Osteocyte (in vitro differentiated cells): ENCODE measurements at regions not wholly inside any gene's neighbourhood (a gene's known extent, or its start where the extent isn't known, plus 50 kb on each side); places are given as distances from the start of the nearest gene placed in this dataset.

Experiments
- DNase-seq: peaks from one replicate; pipeline ENCODE4 v3.0.0; 2021; ENCODE audit warnings: mixed read lengths; ENCODE audit not compliant: unreplicated experiment; ENCODE audit errors: extremely low spot score
- H3K27ac Mint-ChIP-seq: one replicate; pipeline ENCODE4 v1.8.0; 2021; ENCODE audit warnings: mild to moderate bottlenecking, mixed read lengths; ENCODE audit not compliant: unreplicated experiment
- H3K27me3 Mint-ChIP-seq: one replicate; pipeline ENCODE4 v1.8.0; 2021; ENCODE audit warnings: mixed read lengths; ENCODE audit not compliant: unreplicated experiment
- H3K36me3 Mint-ChIP-seq: one replicate; pipeline ENCODE4 v1.8.0; 2021; ENCODE audit warnings: mixed read lengths; ENCODE audit not compliant: unreplicated experiment
- H3K4me1 Mint-ChIP-seq: one replicate; pipeline ENCODE4 v1.8.0; 2021; ENCODE audit warnings: mixed read lengths; ENCODE audit not compliant: unreplicated experiment
- H3K4me3 Mint-ChIP-seq: one replicate; pipeline ENCODE4 v1.8.0; 2021; ENCODE audit warnings: mild to moderate bottlenecking, moderate library complexity, mixed read lengths; ENCODE audit not compliant: unreplicated experiment
- H3K9me3 Mint-ChIP-seq: one replicate; pipeline ENCODE4 v1.8.0; 2021; ENCODE audit warnings: mixed read lengths; ENCODE audit not compliant: unreplicated experiment
- TF ChIP-seq, protein P1 (sequence below): fragments of 200-600 bp; sonication (generic); IDR thresholded peaks from 2 replicates; pipeline ENCODE4 v1.5.0; 2021; ENCODE audit warnings: antibody characterized with exemption, mild to moderate bottlenecking, moderate library complexity

GRCh38 chr11:47918370-47918690, 62.0 kb upstream of the PTPRJ start:
- Mint-ChIP-seq H3K27ac (peak overlapping the region; percentile 90), H3K36me3 (no peaks in the 10 kb centered on the region), H3K9me3 (no peaks in the 10 kb centered on the region), H3K27me3 (no peaks in the 10 kb centered on the region), H3K4me3 (no peak overlapping the region), H3K4me1 (peaks cover 31% of the 10 kb centered on the region)
- DNase-seq = no peak
- TF ChIP-seq, protein P1, sequence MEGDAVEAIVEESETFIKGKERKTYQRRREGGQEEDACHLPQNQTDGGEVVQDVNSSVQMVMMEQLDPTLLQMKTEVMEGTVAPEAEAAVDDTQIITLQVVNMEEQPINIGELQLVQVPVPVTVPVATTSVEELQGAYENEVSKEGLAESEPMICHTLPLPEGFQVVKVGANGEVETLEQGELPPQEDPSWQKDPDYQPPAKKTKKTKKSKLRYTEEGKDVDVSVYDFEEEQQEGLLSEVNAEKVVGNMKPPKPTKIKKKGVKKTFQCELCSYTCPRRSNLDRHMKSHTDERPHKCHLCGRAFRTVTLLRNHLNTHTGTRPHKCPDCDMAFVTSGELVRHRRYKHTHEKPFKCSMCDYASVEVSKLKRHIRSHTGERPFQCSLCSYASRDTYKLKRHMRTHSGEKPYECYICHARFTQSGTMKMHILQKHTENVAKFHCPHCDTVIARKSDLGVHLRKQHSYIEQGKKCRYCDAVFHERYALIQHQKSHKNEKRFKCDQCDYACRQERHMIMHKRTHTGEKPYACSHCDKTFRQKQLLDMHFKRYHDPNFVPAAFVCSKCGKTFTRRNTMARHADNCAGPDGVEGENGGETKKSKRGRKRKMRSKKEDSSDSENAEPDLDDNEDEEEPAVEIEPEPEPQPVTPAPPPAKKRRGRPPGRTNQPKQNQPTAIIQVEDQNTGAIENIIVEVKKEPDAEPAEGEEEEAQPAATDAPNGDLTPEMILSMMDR = no peak

DNA sequence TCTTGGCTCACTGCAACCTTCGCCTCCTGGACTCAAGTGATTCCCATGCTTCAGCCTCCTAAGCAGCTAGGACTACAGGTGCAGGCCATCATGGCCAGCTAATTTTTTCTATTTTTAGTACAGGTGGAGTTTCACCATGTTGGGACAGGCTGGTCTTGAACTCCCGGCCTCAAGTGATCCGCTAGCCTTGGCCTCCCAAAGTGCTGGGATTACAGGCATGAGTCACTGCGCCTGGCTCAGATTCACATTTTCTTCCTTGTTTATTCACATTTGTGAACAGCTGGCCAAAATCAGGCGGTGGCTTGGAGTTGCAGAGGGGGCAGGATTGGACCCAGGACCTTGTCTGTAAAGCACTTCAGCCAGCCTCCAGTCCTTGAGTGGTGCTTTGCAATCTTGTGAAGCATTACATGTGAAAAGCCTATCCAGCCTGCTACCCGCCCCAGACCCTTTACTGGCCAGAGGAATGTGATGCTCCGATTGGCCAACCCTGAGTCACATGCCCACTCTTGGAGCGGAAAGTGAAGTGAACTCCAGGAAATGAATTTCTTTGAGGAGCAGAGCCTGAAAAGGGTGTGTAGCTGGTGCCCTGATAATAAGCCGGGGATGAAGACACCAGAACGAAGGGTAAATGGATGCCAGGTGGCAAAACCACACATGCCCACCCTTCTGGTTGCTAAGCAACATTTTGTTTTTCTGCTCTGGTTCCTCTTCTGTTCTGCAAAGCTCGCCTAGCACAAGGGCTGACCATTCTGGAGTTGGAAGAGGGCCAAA, 62.6 kb upstream of the PTPRJ start:
- no peaks in the 10 kb centered on the region for H3K9me3 Mint-ChIP-seq
- TF ChIP-seq, protein P1 = no peak
- no peak for DNase-seq
- no peaks in the 10 kb centered on the region for H3K27me3 Mint-ChIP-seq
- H3K4me1 Mint-ChIP-seq = peaks cover 31% of the 10 kb centered on the region
- H3K4me3 Mint-ChIP-seq = no peak overlapping the region
- H3K36me3 Mint-ChIP-seq = no peaks in the 10 kb centered on the region
- H3K27ac Mint-ChIP-seq = peak overlapping the region; percentile 90

GRCh38 chr11:47916361-47916841, 64.0 kb upstream of the PTPRJ start:
- no peak overlapping the region for H3K4me3 Mint-ChIP-seq
- H3K36me3 Mint-ChIP-seq = no peaks in the 10 kb centered on the region
- H3K4me1 Mint-ChIP-seq = peaks cover 30% of the 10 kb centered on the region
- no peaks in the 10 kb centered on the region for H3K27me3 Mint-ChIP-seq
- H3K9me3 Mint-ChIP-seq = no peaks in the 10 kb centered on the region
- TF ChIP-seq, protein P1 = no peak
- DNase-seq = no peak
- no peak overlapping the region for H3K27ac Mint-ChIP-seq

DNA sequence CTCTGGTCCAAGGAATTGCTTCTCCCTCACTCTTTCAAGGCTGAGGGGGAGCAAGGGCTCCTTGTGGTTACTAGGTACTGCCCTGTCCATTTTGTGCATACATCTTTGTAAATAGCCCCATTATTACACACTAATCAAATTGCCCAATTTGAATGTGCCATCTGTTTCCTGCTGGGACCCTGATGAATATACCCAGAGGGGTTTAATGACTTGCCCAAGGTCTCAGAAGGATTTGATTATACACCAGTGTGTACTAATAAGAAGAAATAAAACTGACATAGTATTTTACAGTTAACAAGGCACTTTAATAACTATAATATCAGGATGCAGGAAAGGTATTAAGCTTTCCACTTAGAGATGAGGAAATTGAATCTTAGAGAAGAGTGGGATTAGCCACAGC, 64.6 kb upstream of the PTPRJ start:
- H3K4me1 Mint-ChIP-seq = peaks cover 27% of the 10 kb centered on the region
- H3K27me3 Mint-ChIP-seq = no peaks in the 10 kb centered on the region
- no peak overlapping the region for H3K27ac Mint-ChIP-seq
- no peak overlapping the region for H3K4me3 Mint-ChIP-seq
- DNase-seq = no peak
- H3K36me3 Mint-ChIP-seq = no peaks in the 10 kb centered on the region
- TF ChIP-seq, protein P1 = no peak
- no peaks in the 10 kb centered on the region for H3K9me3 Mint-ChIP-seq

DNA sequence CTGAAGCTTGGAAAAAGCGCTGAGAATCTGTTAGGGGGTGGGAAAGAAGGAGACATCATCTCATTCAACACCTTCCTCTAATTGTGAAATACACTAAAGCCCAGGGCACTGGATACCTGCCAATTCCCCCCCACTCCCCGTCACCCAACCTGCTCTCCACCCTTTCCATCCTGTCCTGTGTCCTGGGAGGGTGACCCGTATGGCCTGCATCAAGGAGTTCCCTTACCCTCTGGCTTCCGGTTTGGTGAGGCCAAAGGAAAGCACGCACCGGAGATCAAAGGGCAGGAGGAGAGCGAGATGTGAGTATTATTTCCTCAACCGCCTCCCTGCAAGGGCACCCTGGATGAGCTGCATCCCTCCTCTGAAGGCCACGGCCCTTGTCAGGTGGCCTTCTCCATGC, 65.0 kb upstream of the PTPRJ start:
- Mint-ChIP-seq H3K9me3 (no peaks in the 10 kb centered on the region), H3K4me3 (no peak overlapping the region)

More for the DNA sequence above, 65.0 kb upstream of the PTPRJ start:
- H3K36me3 Mint-ChIP-seq = no peaks in the 10 kb centered on the region
- H3K27me3 Mint-ChIP-seq = no peaks in the 10 kb centered on the region
- no peak for DNase-seq
- TF ChIP-seq, protein P1 = no peak
- H3K27ac Mint-ChIP-seq = no peak overlapping the region
- H3K4me1 Mint-ChIP-seq = peaks cover 25% of the 10 kb centered on the region
